Upper lobe of right lung (tissue), 1 donor: ENCODE measurements at regions not wholly inside any gene's neighbourhood (a gene's known extent, or its start where the extent isn't known, plus 50 kb on each side); places are given as distances from the start of the nearest gene placed in this dataset.

Source experiments
- ATAC-seq: fragments of 200-7000 bp; cut with Tn5 transposase; one replicate; pipeline ENCODE4 v1.9.1; 2020; ENCODE audit warnings: mild to moderate bottlenecking, moderate library complexity
- DNase-seq: peaks from one replicate; pipeline ENCODE4 v3.0.0-alpha.2; 2020
- H3K27ac ChIP-seq: fragments of 200-600 bp; one replicate; pipeline ENCODE4 v1.8.0; 2022
- H3K27me3 ChIP-seq: fragments of 200-600 bp; one replicate; pipeline ENCODE4 v1.8.0; 2022; ENCODE audit warnings: mild to moderate bottlenecking
- H3K36me3 ChIP-seq: fragments of 200-600 bp; one replicate; pipeline ENCODE4 v1.8.0; 2022
- H3K4me1 ChIP-seq: fragments of 200-600 bp; one replicate; pipeline ENCODE4 v1.8.0; 2022
- H3K4me3 ChIP-seq: fragments of 200-600 bp; one replicate; pipeline ENCODE4 v1.8.0; 2022; ENCODE audit warnings: mild to moderate bottlenecking
- H3K9me3 ChIP-seq: fragments of 200-600 bp; one replicate; pipeline ENCODE4 v1.8.0; 2022
- CTCF ChIP-seq: fragments of 200-600 bp; IDR thresholded peaks from one replicate; pipeline ENCODE4 v1.8.0; 2022; ENCODE audit warnings: antibody characterized with exemption
- intact Hi-C: fragments of 100-400 bp; cut with DNase I; formaldehyde crosslinking; loops from one replicate; pipeline ENCODE4 v1.11.0; 2022
- donor health status: DM: no; HTN: yes; CAD: no; lungs with severe emphysema.

GRCh38 chr11:109821511-109821910, 271.7 kb upstream of the ZC3H12C start:
- Histone ChIP-seq H3K9me3 (no peaks in the 10 kb centered on the region), H3K27me3 (no peaks in the 10 kb centered on the region), H3K27ac (no peak overlapping the region), H3K36me3 (no peaks in the 10 kb centered on the region), H3K4me3 (no peak overlapping the region), H3K4me1 (no peaks in the 10 kb centered on the region)
- ATAC-seq (no peak), DNase-seq (no peak)
- intact Hi-C loops = no loop called here
- TF ChIP-seq CTCF = no peak

- DNase-seq (no peak), ATAC-seq (no peak)
- no peak overlapping the region for H3K4me3 ChIP-seq
- H3K4me1 ChIP-seq = no peaks in the 10 kb centered on the region
- no peaks in the 10 kb centered on the region for H3K9me3 ChIP-seq
- TF ChIP-seq CTCF = no peak
- H3K27ac ChIP-seq = no peak overlapping the region
- intact Hi-C loops = no loop called here
- no peaks in the 10 kb centered on the region for H3K36me3 ChIP-seq
- H3K27me3 ChIP-seq = no peaks in the 10 kb centered on the region
Observed at GRCh38 chr11:109822436-109823102, 270.6 kb upstream of the ZC3H12C start.

GRCh38 chr11:109828387-109828786, 264.8 kb upstream of the ZC3H12C start:
- ATAC-seq = no peak
- no peaks in the 10 kb centered on the region for H3K4me1 ChIP-seq

GRCh38 chr11:109838026-109838425, 255.2 kb upstream of the ZC3H12C start:
- no peaks in the 10 kb centered on the region for H3K9me3 ChIP-seq
- no peaks in the 10 kb centered on the region for H3K27me3 ChIP-seq
- intact Hi-C loops = no loop called here
- H3K4me3 ChIP-seq = no peak overlapping the region
- no peak for TF ChIP-seq CTCF
- no peaks in the 10 kb centered on the region for H3K36me3 ChIP-seq
- H3K4me1 ChIP-seq = no peaks in the 10 kb centered on the region
- ATAC-seq = no peak
- H3K27ac ChIP-seq = no peak overlapping the region
- DNase-seq = no peak

More at GRCh38 chr11:109828387-109828786, 264.8 kb upstream of the ZC3H12C start:
- no peaks in the 10 kb centered on the region for H3K9me3 ChIP-seq
- intact Hi-C loops = no loop called here
- no peak overlapping the region for H3K27ac ChIP-seq
- no peaks in the 10 kb centered on the region for H3K27me3 ChIP-seq
- no peak for TF ChIP-seq CTCF
- DNase-seq = no peak
- H3K36me3 ChIP-seq = no peaks in the 10 kb centered on the region
- H3K4me3 ChIP-seq = no peak overlapping the region

- no peaks in the 10 kb centered on the region for H3K36me3 ChIP-seq
- no peaks in the 10 kb centered on the region for H3K27me3 ChIP-seq
- TF ChIP-seq CTCF = no peak
- intact Hi-C loops = no loop called here
- no peak for ATAC-seq
- DNase-seq = no peak
- H3K27ac ChIP-seq = no peak overlapping the region
- no peaks in the 10 kb centered on the region for H3K9me3 ChIP-seq
- no peak overlapping the region for H3K4me3 ChIP-seq
- H3K4me1 ChIP-seq = no peaks in the 10 kb centered on the region
Observed at GRCh38 chr11:109845437-109845836, 247.8 kb upstream of the ZC3H12C start.

GRCh38 chr11:109847621-109848020, 245.6 kb upstream of the ZC3H12C start:
- no peak for TF ChIP-seq CTCF
- Histone ChIP-seq H3K9me3 (no peaks in the 10 kb centered on the region), H3K27me3 (no peaks in the 10 kb centered on the region), H3K27ac (no peak overlapping the region), H3K36me3 (no peaks in the 10 kb centered on the region), H3K4me1 (no peaks in the 10 kb centered on the region), H3K4me3 (no peak overlapping the region)
- intact Hi-C loops = no loop called here
- ATAC-seq = no peak
- no peak for DNase-seq
